K562 (cell line): ENCODE measurements at regions not wholly inside any gene's neighbourhood (a gene's known extent, or its start where the extent isn't known, plus 50 kb on each side); places are given as distances from the start of the nearest gene placed in this dataset.

Experiments
- ATAC-seq: fragments of 200-7000 bp; cut with Tn5 transposase; 3 replicates; pipeline ENCODE4 v1.9.1; 2020; ENCODE audit warnings: moderate library complexity
- BruUV-seq: library from RNA; stranded (reverse); fragments of 400-500 nt; replicated peaks from 2 replicates; lab custom pipeline; 2021; lab: Mats Ljungman, UMichigan
- CTCF ChIA-PET: fragments of 300-600 bp; formaldehyde crosslinking; extraction: SDS; loops from one replicate; lab custom pipeline; 2021; ENCODE audit warnings: low intra/inter-chr PET ratio; lab: Yijun Ruan, JAX
- POLR2A ChIA-PET: fragments of 300-600, 350-650 bp; sonication (Branson Sonifier 250); formaldehyde crosslinking; extraction: SDS; loops from one replicate; lab custom pipeline; 2021; ENCODE audit warnings: antibody characterized with exemption, inconsistent platforms; lab: Yijun Ruan, JAX
- DNase-seq, 4 experiments: peaks; one replicate each; pipeline versions ENCODE4 v3.0.0 to v3.0.0-alpha.2; 2011 to 2018; ENCODE audit warnings: low spot score in 3 of 4, mixed read lengths in 3 of 4; ENCODE audit errors: extremely low read depth in 1 of 4
- FAIRE-seq: peaks from 2 replicates; lab custom pipeline; 2011; peaks lifted over from hg19 to GRCh38; lab: Jason Lieb, UNC
- H2AFZ ChIP-seq: 2 replicates; pipeline ENCODE4 v1.6.0; 2011; ENCODE audit warnings: low read depth, low read length, control low read depth, inconsistent platforms
- H3K27ac ChIP-seq: fragments of 200-600 bp; 3 replicates; pipeline ENCODE4 v1.8.0; 2011; ENCODE audit warnings: low read depth, mild to moderate bottlenecking, control low read depth, inconsistent platforms, low read length, moderate library complexity, mixed read lengths; ENCODE audit errors: extremely low read depth
- H3K27me3 ChIP-seq, 2 experiments: fragments of 300-600 bp in 1 of 2; 2 replicates in 1 of 2; 3 replicates in 1 of 2; pipeline versions ENCODE4 v1.6.0 to v1.8.0; 2011; ENCODE audit warnings: inconsistent platforms in 2 of 2, low read length in 2 of 2, mild to moderate bottlenecking in 1 of 2, mixed read lengths in 1 of 2, moderate library complexity in 1 of 2; ENCODE audit not compliant: control insufficient read depth in 2 of 2, insufficient read depth in 2 of 2
- H3K36me3 ChIP-seq: fragments of 300-600 bp; 3 replicates; pipeline ENCODE4 v1.8.0; 2011; ENCODE audit warnings: mild to moderate bottlenecking, low read length, inconsistent platforms; ENCODE audit not compliant: control insufficient read depth, insufficient read depth
- H3K4me1 ChIP-seq, 2 experiments: fragments of 200-600 bp in 1 of 2; replicated peaks in 1 of 2; 2 replicates in 1 of 2; 3 replicates in 1 of 2; pipeline versions ENCODE4 v1.5.1 to v1.8.0; 2011; ENCODE audit warnings: inconsistent platforms in 2 of 2, low read length in 2 of 2, mild to moderate bottlenecking in 1 of 2, mixed read lengths in 1 of 2, moderate library complexity in 1 of 2; ENCODE audit not compliant: control insufficient read depth in 2 of 2, insufficient read depth in 2 of 2
- H3K4me2 ChIP-seq: 2 replicates; pipeline ENCODE4 v1.6.1; 2011; ENCODE audit warnings: low read length, control low read depth, inconsistent platforms, mixed read lengths; ENCODE audit not compliant: insufficient read depth
- H3K4me3 ChIP-seq: fragments of 200-600 bp; sonication (generic), shearing (Covaris generic); 2 replicates; pipeline ENCODE4 v1.5.1; 2016; ENCODE audit warnings: control low read depth, inconsistent platforms
- H3K79me2 ChIP-seq: fragments of 200-600 bp; 3 replicates; pipeline ENCODE4 v1.8.0; 2011; ENCODE audit warnings: low read length, inconsistent platforms; ENCODE audit not compliant: control insufficient read depth, insufficient read depth
- H3K9ac ChIP-seq, 2 experiments: 2 replicates each; pipeline versions ENCODE4 v1.6.0 to v1.6.1; 2011; ENCODE audit warnings: low read depth in 2 of 2, low read length in 2 of 2, control low read depth in 1 of 2, inconsistent platforms in 1 of 2, mild to moderate bottlenecking in 1 of 2, mixed read lengths in 1 of 2; ENCODE audit not compliant: insufficient read depth in 1 of 2
- H3K9me1 ChIP-seq: one replicate; pipeline ENCODE4 v1.6.0; 2011; ENCODE audit warnings: inconsistent platforms, mild to moderate bottlenecking, low read length, moderate library complexity; ENCODE audit not compliant: control insufficient read depth, insufficient read depth
- H3K9me3 ChIP-seq: replicated peaks from 2 replicates; pipeline ENCODE4 v1.5.1; 2011; ENCODE audit warnings: low read depth, low read length, inconsistent platforms; ENCODE audit not compliant: control insufficient read depth, insufficient read depth
- H4K20me1 ChIP-seq: replicated peaks from 2 replicates; pipeline ENCODE4 v1.6.1; 2011; ENCODE audit warnings: low read length, inconsistent platforms, mixed read lengths; ENCODE audit not compliant: control insufficient read depth, insufficient read depth
- PATZ1 ChIP-seq: fragments of 250-450 bp; sonication (Bioruptor Pico); IDR thresholded peaks from 2 replicates; pipeline ENCODE4 v1.5.0; 2020; ENCODE audit warnings: mild to moderate bottlenecking, borderline replicate concordance
- POLR3G ChIP-seq: IDR thresholded peaks from 2 replicates; pipeline ENCODE4 v1.6.1; 2011; ENCODE audit not compliant: insufficient read length, insufficient replicate concordance; ENCODE audit errors: extremely low read depth
- PPARD ChIP-seq: fragments of 250-450 bp; sonication (Bioruptor Pico); IDR thresholded peaks from 2 replicates; pipeline ENCODE4 v1.8.0; 2022; ENCODE audit warnings: inconsistent platforms, mild to moderate bottlenecking, moderate library complexity
- RB1 ChIP-seq: fragments of 450-650 bp; IDR thresholded peaks from 2 replicates; pipeline ENCODE4 v1.6.1; 2017; ENCODE audit warnings: low read depth, mild to moderate bottlenecking
- U2AF2 ChIP-seq: fragments of 200-400 bp; formaldehyde crosslinking; optimal IDR thresholded peaks from 2 replicates; pipeline ENCODE3; 2017; ENCODE audit warnings: low read depth, mild to moderate bottlenecking, low read length
- WGBS: fragments of 100-300 bp; shearing (Covaris generic); methylation state at CpG from one replicate; pipeline ENCODE4 v1.1.6; 2016; ENCODE audit warnings: low coverage, mixed read lengths; ENCODE audit not compliant: insufficient coverage; ENCODE audit errors: missing lambda C conversion rate; 5-methylcytosine and 5-hydroxymethylcytosine counted together
- in situ Hi-C: fragments of 300-500 bp; cut with MboI; formaldehyde crosslinking; loops from 4 replicates; pipeline ENCODE4 v1.15.0; 2018; ENCODE audit warnings: inconsistent platforms, mixed read lengths
- intact Hi-C: fragments of 100-400 bp; cut with micrococcal nuclease; formaldehyde crosslinking; loops from 2 replicates; pipeline ENCODE4 v1.14.2; 2022
- TF ChIP-seq, protein P1 (sequence below): fragments of 450-650 bp; conservative IDR thresholded peaks from 2 replicates; pipeline ENCODE4 v1.6.1; 2016; ENCODE audit warnings: missing genetic modification characterization, low read depth, mild to moderate bottlenecking, control low read depth, missing compliant biosample characterization
- TF ChIP-seq, protein P2 (sequence below): sonication (generic); formaldehyde crosslinking; IDR thresholded peaks from 2 replicates; pipeline ENCODE4 v1.8.0; 2022; ENCODE audit warnings: mild to moderate bottlenecking, missing genetic modification reagents

DNA sequence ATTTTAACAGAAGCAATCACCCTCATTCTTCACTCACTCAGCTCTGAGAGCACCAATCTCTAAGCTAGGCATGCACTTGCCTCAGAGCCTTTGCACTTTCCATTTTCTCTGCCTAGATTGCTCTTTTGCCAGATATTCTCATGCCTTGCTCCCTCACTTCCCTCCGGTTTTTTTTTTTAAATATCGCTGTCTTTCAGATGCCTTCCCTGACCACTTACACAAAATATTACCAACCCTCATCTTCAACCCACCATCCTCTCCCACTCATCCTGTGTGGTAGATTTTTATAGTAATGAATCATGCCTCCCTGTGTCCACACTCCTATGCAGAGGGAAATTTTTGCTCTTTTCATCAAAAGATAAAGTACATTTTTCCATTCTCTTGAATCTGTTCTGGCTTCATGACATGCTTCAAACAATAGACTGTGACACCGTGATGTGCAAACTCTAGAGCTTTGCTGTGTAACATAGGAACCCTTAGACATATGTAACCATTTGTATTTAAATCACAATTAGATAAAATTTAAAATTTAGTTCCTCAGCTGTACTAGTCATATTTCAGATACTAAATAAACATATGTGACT is 437.1 kb downstream of the UTRN start:
- no peaks in the 10 kb centered on the region for H3K36me3 ChIP-seq
- in situ Hi-C loops, result no loop called here
- FAIRE-seq (no peak), ATAC-seq (no peak), DNase-seq (no peak)
- BruUV-seq, result no TSS peak
- no peaks in the 10 kb centered on the region for H3K27me3 ChIP-seq
- CTCF ChIA-PET, result no interaction called here
- POLR2A ChIA-PET, result no interaction called here
- no peak overlapping the region for H3K27ac ChIP-seq
- no peaks in the 10 kb centered on the region for H4K20me1 ChIP-seq
- no peaks in the 10 kb centered on the region for H3K9me3 ChIP-seq
- no peaks in the 10 kb centered on the region for H3K9me1 ChIP-seq
- no peak overlapping the region for H2AFZ ChIP-seq
- no peak overlapping the region for H3K4me3 ChIP-seq
- intact Hi-C loops, result no loop called here
- TF ChIP-seq RB1, result no peak
- TF ChIP-seq PPARD (CRISPR knock-in tag), result no peak
- TF ChIP-seq, protein P1, sequence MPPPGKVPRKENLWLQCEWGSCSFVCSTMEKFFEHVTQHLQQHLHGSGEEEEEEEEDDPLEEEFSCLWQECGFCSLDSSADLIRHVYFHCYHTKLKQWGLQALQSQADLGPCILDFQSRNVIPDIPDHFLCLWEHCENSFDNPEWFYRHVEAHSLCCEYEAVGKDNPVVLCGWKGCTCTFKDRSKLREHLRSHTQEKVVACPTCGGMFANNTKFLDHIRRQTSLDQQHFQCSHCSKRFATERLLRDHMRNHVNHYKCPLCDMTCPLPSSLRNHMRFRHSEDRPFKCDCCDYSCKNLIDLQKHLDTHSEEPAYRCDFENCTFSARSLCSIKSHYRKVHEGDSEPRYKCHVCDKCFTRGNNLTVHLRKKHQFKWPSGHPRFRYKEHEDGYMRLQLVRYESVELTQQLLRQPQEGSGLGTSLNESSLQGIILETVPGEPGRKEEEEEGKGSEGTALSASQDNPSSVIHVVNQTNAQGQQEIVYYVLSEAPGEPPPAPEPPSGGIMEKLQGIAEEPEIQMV (tag), result no peak
- TF ChIP-seq POLR3G, result no peak
- no peak for TF ChIP-seq U2AF2
- TF ChIP-seq PATZ1, result no peak
- TF ChIP-seq, protein P2, sequence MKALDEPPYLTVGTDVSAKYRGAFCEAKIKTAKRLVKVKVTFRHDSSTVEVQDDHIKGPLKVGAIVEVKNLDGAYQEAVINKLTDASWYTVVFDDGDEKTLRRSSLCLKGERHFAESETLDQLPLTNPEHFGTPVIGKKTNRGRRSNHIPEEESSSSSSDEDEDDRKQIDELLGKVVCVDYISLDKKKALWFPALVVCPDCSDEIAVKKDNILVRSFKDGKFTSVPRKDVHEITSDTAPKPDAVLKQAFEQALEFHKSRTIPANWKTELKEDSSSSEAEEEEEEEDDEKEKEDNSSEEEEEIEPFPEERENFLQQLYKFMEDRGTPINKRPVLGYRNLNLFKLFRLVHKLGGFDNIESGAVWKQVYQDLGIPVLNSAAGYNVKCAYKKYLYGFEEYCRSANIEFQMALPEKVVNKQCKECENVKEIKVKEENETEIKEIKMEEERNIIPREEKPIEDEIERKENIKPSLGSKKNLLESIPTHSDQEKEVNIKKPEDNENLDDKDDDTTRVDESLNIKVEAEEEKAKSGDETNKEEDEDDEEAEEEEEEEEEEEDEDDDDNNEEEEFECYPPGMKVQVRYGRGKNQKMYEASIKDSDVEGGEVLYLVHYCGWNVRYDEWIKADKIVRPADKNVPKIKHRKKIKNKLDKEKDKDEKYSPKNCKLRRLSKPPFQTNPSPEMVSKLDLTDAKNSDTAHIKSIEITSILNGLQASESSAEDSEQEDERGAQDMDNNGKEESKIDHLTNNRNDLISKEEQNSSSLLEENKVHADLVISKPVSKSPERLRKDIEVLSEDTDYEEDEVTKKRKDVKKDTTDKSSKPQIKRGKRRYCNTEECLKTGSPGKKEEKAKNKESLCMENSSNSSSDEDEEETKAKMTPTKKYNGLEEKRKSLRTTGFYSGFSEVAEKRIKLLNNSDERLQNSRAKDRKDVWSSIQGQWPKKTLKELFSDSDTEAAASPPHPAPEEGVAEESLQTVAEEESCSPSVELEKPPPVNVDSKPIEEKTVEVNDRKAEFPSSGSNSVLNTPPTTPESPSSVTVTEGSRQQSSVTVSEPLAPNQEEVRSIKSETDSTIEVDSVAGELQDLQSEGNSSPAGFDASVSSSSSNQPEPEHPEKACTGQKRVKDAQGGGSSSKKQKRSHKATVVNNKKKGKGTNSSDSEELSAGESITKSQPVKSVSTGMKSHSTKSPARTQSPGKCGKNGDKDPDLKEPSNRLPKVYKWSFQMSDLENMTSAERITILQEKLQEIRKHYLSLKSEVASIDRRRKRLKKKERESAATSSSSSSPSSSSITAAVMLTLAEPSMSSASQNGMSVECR (CRISPR knock-in tag), result no peak
- H3K4me2 ChIP-seq, result no peak overlapping the region
- WGBS, result 5% methylated on average over 3 of the region's 3 CpGs
- H3K4me1 ChIP-seq, result no peaks in the 10 kb centered on the region; a peak in 1 of 5 replicates
- no peak overlapping the region for H3K9ac ChIP-seq
- H3K79me2 ChIP-seq, result no peaks in the 10 kb centered on the region
